Transverse colon (tissue), 3 donors: ENCODE measurements at regions not wholly inside any gene's neighbourhood (a gene's known extent, or its start where the extent isn't known, plus 50 kb on each side); places are given as distances from the start of the nearest gene placed in this dataset.

Experiments
- CTCF ChIP-seq, 5 experiments: fragments of 200-600 bp in 3 of 5; fragments of 450-650 bp in 2 of 5; sonication (generic) in 3 of 5; IDR thresholded peaks; 1 replicate in 2 of 5; 2 replicates in 3 of 5; pipeline ENCODE4 v1.5.1; 2016 to 2017; ENCODE audit warnings: antibody characterized with exemption in 5 of 5, inconsistent platforms in 3 of 5, mild to moderate bottlenecking in 2 of 5, moderate library complexity in 1 of 5
- POLR2A ChIP-seq: fragments of 450-650 bp; IDR thresholded peaks from one replicate; pipeline ENCODE4 v1.6.1; 2016; ENCODE audit warnings: antibody characterized with exemption, mild to moderate bottlenecking, moderate library complexity

GRCh38 chr3:178457511-178457910 is 78.7 kb upstream of the KCNMB2 start:
- no peak for TF ChIP-seq CTCF (IDR thresholded peaks at IDR 0.05)
- no peak for TF ChIP-seq POLR2A
